Upper lobe of left lung (tissue), 4 donors: ENCODE measurements at regions not wholly inside any gene's neighbourhood (a gene's known extent, or its start where the extent isn't known, plus 50 kb on each side); places are given as distances from the start of the nearest gene placed in this dataset.

Experiments used
- CTCF ChIP-seq, 6 experiments: fragments of 450-650 bp in 4 of 6; fragments of 200-600 bp in 2 of 6; sonication (generic) in 2 of 6; IDR thresholded peaks; one replicate each; pipeline ENCODE4 v1.5.1; 2016 to 2019; ENCODE audit warnings: antibody characterized with exemption in 6 of 6
- POLR2AphosphoS5 ChIP-seq, 2 donors: sonication (generic); formaldehyde crosslinking; IDR thresholded peaks; one replicate each; pipeline ENCODE4 v1.5.1; 2017; ENCODE audit warnings: antibody characterized with exemption in 2 of 2

- TF ChIP-seq POLR2AphosphoS5 (IDR thresholded peaks at IDR 0.05) (no peak), CTCF (IDR thresholded peaks at IDR 0.05) (no peak)
Measured at GRCh38 chr13:22773465-22773864, 407.3 kb upstream of the SGCG start.
